Uterus (tissue), 2 donors: ENCODE measurements at regions not wholly inside any gene's neighbourhood (a gene's known extent, or its start where the extent isn't known, plus 50 kb on each side); places are given as distances from the start of the nearest gene placed in this dataset.

Experiments
- POLR2A ChIP-seq, 2 donors: fragments of 450-650 bp; IDR thresholded peaks; one replicate each; pipeline ENCODE4 v1.6.1; 2016; ENCODE audit warnings: antibody characterized with exemption in 2 of 2, mild to moderate bottlenecking in 1 of 2, moderate library complexity in 1 of 2
- TF ChIP-seq, protein P1 (sequence below), 4 experiments: fragments of 200-600 bp in 2 of 4; fragments of 450-650 bp in 2 of 4; sonication (generic) in 2 of 4; IDR thresholded peaks; one replicate each; pipeline ENCODE4 v1.5.1; 2016 to 2019; ENCODE audit warnings: antibody characterized with exemption in 4 of 4, mild to moderate bottlenecking in 2 of 4, moderate library complexity in 1 of 4

DNA sequence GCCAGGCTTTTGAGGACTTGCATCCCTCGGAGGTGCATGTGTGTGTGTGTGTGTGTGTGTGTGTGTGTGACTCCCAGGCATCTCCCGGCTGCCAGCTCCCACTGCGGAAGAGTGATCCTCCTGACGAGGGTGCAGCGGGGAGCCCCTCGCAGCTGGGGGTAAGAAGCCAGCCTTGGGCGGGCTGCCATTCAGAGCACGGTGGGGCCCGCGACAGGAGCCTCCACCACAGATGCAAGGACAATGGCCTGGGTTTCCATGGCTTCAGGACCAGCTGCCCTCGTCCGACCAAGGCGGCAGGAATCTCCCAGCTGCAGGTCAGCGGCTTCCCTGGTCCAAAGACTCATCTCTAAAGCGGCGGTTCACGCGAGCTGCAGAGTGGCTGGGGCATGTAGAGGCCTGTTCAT is 908.5 kb downstream of the BRD1 start:
- TF ChIP-seq POLR2A (IDR thresholded peaks at IDR 0.05), result no peak
- TF ChIP-seq, protein P1, sequence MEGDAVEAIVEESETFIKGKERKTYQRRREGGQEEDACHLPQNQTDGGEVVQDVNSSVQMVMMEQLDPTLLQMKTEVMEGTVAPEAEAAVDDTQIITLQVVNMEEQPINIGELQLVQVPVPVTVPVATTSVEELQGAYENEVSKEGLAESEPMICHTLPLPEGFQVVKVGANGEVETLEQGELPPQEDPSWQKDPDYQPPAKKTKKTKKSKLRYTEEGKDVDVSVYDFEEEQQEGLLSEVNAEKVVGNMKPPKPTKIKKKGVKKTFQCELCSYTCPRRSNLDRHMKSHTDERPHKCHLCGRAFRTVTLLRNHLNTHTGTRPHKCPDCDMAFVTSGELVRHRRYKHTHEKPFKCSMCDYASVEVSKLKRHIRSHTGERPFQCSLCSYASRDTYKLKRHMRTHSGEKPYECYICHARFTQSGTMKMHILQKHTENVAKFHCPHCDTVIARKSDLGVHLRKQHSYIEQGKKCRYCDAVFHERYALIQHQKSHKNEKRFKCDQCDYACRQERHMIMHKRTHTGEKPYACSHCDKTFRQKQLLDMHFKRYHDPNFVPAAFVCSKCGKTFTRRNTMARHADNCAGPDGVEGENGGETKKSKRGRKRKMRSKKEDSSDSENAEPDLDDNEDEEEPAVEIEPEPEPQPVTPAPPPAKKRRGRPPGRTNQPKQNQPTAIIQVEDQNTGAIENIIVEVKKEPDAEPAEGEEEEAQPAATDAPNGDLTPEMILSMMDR (IDR thresholded peaks at IDR 0.05), result no peak
